Thyroid gland (tissue), 4 donors: ENCODE measurements at regions not wholly inside any gene's neighbourhood (a gene's known extent, or its start where the extent isn't known, plus 50 kb on each side); places are given as distances from the start of the nearest gene placed in this dataset.

Source experiments
- POLR2A ChIP-seq, 2 donors: fragments of 450-650 bp; IDR thresholded peaks; one replicate each; pipeline ENCODE4 v1.6.1; 2017; ENCODE audit warnings: antibody characterized with exemption in 2 of 2, mild to moderate bottlenecking in 2 of 2, moderate library complexity in 1 of 2
- TF ChIP-seq, protein P1 (sequence below), 6 experiments: fragments of 200-600 bp in 3 of 6; fragments of 450-650 bp in 3 of 6; sonication (generic) in 3 of 6; IDR thresholded peaks; one replicate each; pipeline ENCODE4 v1.5.1; 2016 to 2019; ENCODE audit warnings: antibody characterized with exemption in 6 of 6, mild to moderate bottlenecking in 2 of 6, inconsistent platforms in 1 of 6, moderate library complexity in 1 of 6

DNA sequence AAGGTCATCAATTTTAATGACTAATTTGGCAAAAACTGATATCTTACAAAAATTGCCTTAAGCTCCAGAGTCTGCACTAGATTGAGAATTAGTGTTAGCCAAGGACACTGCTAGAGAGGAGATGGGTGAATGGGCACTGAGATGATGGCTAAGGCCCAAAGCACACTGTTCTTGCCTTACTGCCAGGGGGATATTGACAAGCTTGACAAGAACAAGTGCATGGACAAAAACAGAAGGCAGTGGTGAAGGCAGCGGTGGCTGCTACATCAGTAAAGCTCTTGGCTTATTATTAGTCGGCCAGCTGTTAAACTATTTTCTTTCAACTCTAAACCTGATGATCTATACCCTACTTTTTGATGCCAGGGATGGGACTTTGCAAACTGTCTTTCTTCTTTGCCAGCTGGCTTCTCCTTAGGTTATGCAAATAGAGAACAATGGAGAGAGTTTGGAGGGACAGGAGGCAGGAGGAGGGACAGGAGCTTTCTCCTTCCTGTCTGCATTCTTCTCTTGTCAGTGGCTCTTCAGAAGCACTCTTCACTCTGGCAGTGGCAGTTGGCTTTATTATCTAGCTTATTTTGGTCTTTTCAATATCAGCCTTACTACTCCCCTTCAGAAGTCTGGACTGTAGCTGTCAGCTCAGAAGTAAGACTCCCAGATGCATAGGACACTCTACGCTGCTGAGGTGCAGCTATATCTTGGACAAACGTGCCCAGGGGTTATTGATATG lies 853.5 kb upstream of the TMPRSS15 start:
- TF ChIP-seq, protein P1, sequence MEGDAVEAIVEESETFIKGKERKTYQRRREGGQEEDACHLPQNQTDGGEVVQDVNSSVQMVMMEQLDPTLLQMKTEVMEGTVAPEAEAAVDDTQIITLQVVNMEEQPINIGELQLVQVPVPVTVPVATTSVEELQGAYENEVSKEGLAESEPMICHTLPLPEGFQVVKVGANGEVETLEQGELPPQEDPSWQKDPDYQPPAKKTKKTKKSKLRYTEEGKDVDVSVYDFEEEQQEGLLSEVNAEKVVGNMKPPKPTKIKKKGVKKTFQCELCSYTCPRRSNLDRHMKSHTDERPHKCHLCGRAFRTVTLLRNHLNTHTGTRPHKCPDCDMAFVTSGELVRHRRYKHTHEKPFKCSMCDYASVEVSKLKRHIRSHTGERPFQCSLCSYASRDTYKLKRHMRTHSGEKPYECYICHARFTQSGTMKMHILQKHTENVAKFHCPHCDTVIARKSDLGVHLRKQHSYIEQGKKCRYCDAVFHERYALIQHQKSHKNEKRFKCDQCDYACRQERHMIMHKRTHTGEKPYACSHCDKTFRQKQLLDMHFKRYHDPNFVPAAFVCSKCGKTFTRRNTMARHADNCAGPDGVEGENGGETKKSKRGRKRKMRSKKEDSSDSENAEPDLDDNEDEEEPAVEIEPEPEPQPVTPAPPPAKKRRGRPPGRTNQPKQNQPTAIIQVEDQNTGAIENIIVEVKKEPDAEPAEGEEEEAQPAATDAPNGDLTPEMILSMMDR (IDR thresholded peaks at IDR 0.05), result no peak
- TF ChIP-seq POLR2A (IDR thresholded peaks at IDR 0.05), result no peak
